Ovary (tissue), 3 donors: ENCODE measurements at regions not wholly inside any gene's neighbourhood (a gene's known extent, or its start where the extent isn't known, plus 50 kb on each side); places are given as distances from the start of the nearest gene placed in this dataset.

Experiments used
- CTCF ChIP-seq, 3 donors: fragments of 450-650 bp in 2 of 3; fragments of 200-600 bp in 1 of 3; IDR thresholded peaks; one replicate each; pipeline versions ENCODE4 v1.5.1 to v1.8.0; 2016 to 2022; ENCODE audit warnings: antibody characterized with exemption in 3 of 3, mild to moderate bottlenecking in 1 of 3
- EP300 ChIP-seq: sonication (generic); formaldehyde crosslinking; IDR thresholded peaks from one replicate; pipeline ENCODE4 v1.6.1; 2017; ENCODE audit warnings: antibody characterized with exemption
- donor health status: DM: no; HTN: no; CAD: no.

- no peak for TF ChIP-seq CTCF (IDR thresholded peaks at IDR 0.05)
- no peak for TF ChIP-seq EP300
Observed at GRCh38 chr4:24639714-24640113, 55.4 kb upstream of the DHX15 start.
